ENCODE measurements at regions not wholly inside any gene's neighbourhood (a gene's known extent, or its start where the extent isn't known, plus 50 kb on each side); places are given as distances from the start of the nearest gene placed in this dataset.

GRCh38 chr1:81738875-81739274, 61.9 kb upstream of the ADGRL2 start:
- TF ChIP-seq CTCF (IDR thresholded peaks at IDR 0.05): no peak
- TF ChIP-seq POLR2AphosphoS5 (IDR thresholded peaks at IDR 0.05; ENCODE audit: low read depth, low read length): no peak
- TF ChIP-seq TCF7L2 (IDR thresholded peaks at IDR 0.05; ENCODE audit: low read depth, low read length): no peak
- TF ChIP-seq REST (IDR thresholded peaks at IDR 0.05; ENCODE audit: insufficient read depth in 1 of 2, low read depth in 2 of 2, low read length in 1 of 2): no peak

Measured in Panc1 (cell line).